ENCODE measurements at regions not wholly inside any gene's neighbourhood (a gene's known extent, or its start where the extent isn't known, plus 50 kb on each side); places are given as distances from the start of the nearest gene placed in this dataset.

- intact Hi-C loops (cut with DNase I; ENCODE audit: low total_unique reads), result no loop called here
- no peak overlapping the region for H3K27ac ChIP-seq
- no peaks in the 10 kb centered on the region for H3K4me1 ChIP-seq
- DNase-seq, result no peak
- no peak overlapping the region for H3K4me3 ChIP-seq
- no peaks in the 10 kb centered on the region for H3K36me3 ChIP-seq
- H3K9me3 ChIP-seq, result peaks cover 0 to 4% of the 10 kb centered on the region in 2 donors
- TF ChIP-seq POLR2A (IDR thresholded peaks at IDR 0.05), result no peak
- TF ChIP-seq CTCF (IDR thresholded peaks at IDR 0.05), result no peak
- TF ChIP-seq EP300 (IDR thresholded peaks at IDR 0.05; ENCODE audit: low read depth), result no peak
- H3K27me3 ChIP-seq, result no peaks in the 10 kb centered on the region
- WGBS, 2 donors (ENCODE audit: low coverage in 1 of 2), result 62 to 69% methylated on average over 2 of the region's 2 CpGs
- in situ Hi-C loops (cut with MboI; ENCODE audit: low pct_ligation_motif_present in 1 of 4, low pct_unique_long_range_greater_than_20kb in 1 of 4, low sequenced_read_pairs in 3 of 4), result no loop called here
Measured at GRCh38 chr6:163878698-163879097, 464.2 kb downstream of the QKI start.

- WGBS, 2 donors (ENCODE audit: low coverage in 1 of 2), result 85 to 89% methylated on average over 15 of the region's 15 CpGs
Measured at GRCh38 chr6:163877877-163878639, 463.5 kb downstream of the QKI start.

GRCh38 chr6:163876391-163876790 is 461.9 kb downstream of the QKI start:
- H3K27me3 ChIP-seq, result no peaks in the 10 kb centered on the region
- 63 to 84% methylated on average over 2 to 3 of the region's 3 CpGs for WGBS, 2 donors (ENCODE audit: low coverage in 1 of 2)
- no peaks in the 10 kb centered on the region for H3K4me1 ChIP-seq
- H3K27ac ChIP-seq, result no peak overlapping the region
- no peak for DNase-seq
- intact Hi-C loops (cut with DNase I; ENCODE audit: low total_unique reads) (no loop called here), in situ Hi-C loops (cut with MboI; ENCODE audit: low pct_ligation_motif_present in 1 of 4, low pct_unique_long_range_greater_than_20kb in 1 of 4, low sequenced_read_pairs in 3 of 4) (no loop called here)
- no peak for TF ChIP-seq POLR2AphosphoS5 (IDR thresholded peaks at IDR 0.05)
- no peak for TF ChIP-seq POLR2A (IDR thresholded peaks at IDR 0.05)
- no peak for TF ChIP-seq EP300 (IDR thresholded peaks at IDR 0.05; ENCODE audit: low read depth)
- H3K36me3 ChIP-seq, result no peaks in the 10 kb centered on the region
- peaks cover 0 to under 1% of the 10 kb centered on the region in 2 donors for H3K9me3 ChIP-seq
- H3K4me3 ChIP-seq, result no peak overlapping the region

More at GRCh38 chr6:163877877-163878639, 463.5 kb downstream of the QKI start:
- Histone ChIP-seq H3K27me3 (no peaks in the 10 kb centered on the region), H3K4me1 (no peaks in the 10 kb centered on the region), H3K36me3 (no peaks in the 10 kb centered on the region), H3K27ac (no peak overlapping the region), H3K9me3 (peaks cover 0 to 4% of the 10 kb centered on the region in 2 donors), H3K4me3 (no peak overlapping the region)
- TF ChIP-seq EP300 (IDR thresholded peaks at IDR 0.05; ENCODE audit: low read depth), result no peak
- TF ChIP-seq CTCF (IDR thresholded peaks at IDR 0.05), result no peak
- TF ChIP-seq POLR2AphosphoS5 (IDR thresholded peaks at IDR 0.05), result no peak
- no peak for TF ChIP-seq POLR2A (IDR thresholded peaks at IDR 0.05)
- intact Hi-C loops (cut with DNase I; ENCODE audit: low total_unique reads) (no loop called here), in situ Hi-C loops (cut with MboI; ENCODE audit: low pct_ligation_motif_present in 1 of 4, low pct_unique_long_range_greater_than_20kb in 1 of 4, low sequenced_read_pairs in 3 of 4) (no loop called here)
- no peak for DNase-seq

- 89 to 100% methylated on average over 2 to 3 of the region's 3 CpGs for WGBS, 2 donors (ENCODE audit: low coverage in 1 of 2)
- in situ Hi-C loops (cut with MboI; ENCODE audit: low pct_ligation_motif_present in 1 of 4, low pct_unique_long_range_greater_than_20kb in 1 of 4, low sequenced_read_pairs in 3 of 4) (no loop called here), intact Hi-C loops (cut with DNase I; ENCODE audit: low total_unique reads) (no loop called here)
- DNase-seq, result no peak
- TF ChIP-seq CTCF (IDR thresholded peaks at IDR 0.05) (no peak), EP300 (IDR thresholded peaks at IDR 0.05; ENCODE audit: low read depth) (no peak), POLR2A (IDR thresholded peaks at IDR 0.05) (no peak), POLR2AphosphoS5 (IDR thresholded peaks at IDR 0.05) (no peak)
- Histone ChIP-seq H3K27ac (no peak overlapping the region), H3K27me3 (no peaks in the 10 kb centered on the region), H3K4me1 (no peaks in the 10 kb centered on the region), H3K9me3 (no peaks in the 10 kb centered on the region), H3K4me3 (no peak overlapping the region), H3K36me3 (no peaks in the 10 kb centered on the region)
Measured at GRCh38 chr6:163874784-163875183, 460.3 kb downstream of the QKI start.
